HG02588 (cell line): ENCODE measurements at regions not wholly inside any gene's neighbourhood (a gene's known extent, or its start where the extent isn't known, plus 50 kb on each side); places are given as distances from the start of the nearest gene placed in this dataset.
"Not testable (repeated sequence)": the region's sequence is repeated elsewhere in the genome, so short reads cannot be mapped to it uniquely, and the experiment has no call there.

Experiments used
- ATAC-seq: cut with Tn5 transposase; IDR thresholded peaks from one replicate; pipeline ENCODE4 v1.9.1; 2021; ENCODE audit warnings: mild to moderate bottlenecking, moderate library complexity; ENCODE audit not compliant: unreplicated experiment

DNA sequence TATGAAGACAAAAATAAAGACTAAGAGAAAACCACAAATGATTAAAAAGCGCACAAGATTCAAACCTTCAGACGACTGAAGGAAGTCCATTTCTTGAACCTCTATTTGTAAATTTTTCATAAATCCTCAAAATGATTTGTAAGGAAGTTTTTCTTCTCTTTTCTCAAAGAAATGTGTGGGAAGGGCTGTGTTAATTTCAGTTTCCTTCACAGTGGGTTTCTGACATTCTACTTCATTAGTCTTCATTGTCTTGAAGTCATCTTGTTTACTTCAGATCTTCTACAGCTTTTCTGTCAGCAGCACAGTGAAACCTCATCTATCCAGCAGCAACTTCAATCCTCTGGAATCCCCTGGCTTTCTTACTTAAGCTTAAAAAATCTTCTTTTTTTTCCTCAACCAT lies 87.6 kb upstream of the MYLIP start:
- ATAC-seq = no peak

DNA sequence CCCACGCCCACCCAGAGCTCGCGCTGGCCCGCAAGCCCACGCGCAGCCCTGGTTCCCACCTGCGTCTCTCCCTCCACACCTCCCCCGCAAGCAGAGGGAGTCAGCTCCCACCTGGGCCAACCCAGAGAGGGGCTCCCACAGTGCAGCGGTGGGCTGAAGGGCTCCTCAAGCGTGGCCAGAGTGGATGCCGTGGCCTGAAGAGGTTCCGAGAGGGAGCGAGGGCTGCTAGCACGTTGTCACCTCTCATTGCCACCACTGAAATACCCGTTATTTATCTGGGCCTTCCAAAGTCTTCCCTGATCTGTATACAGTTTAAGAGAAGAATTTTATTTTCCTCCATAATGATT lies 88.3 kb upstream of the MYLIP start:
- no peak for ATAC-seq

DNA sequence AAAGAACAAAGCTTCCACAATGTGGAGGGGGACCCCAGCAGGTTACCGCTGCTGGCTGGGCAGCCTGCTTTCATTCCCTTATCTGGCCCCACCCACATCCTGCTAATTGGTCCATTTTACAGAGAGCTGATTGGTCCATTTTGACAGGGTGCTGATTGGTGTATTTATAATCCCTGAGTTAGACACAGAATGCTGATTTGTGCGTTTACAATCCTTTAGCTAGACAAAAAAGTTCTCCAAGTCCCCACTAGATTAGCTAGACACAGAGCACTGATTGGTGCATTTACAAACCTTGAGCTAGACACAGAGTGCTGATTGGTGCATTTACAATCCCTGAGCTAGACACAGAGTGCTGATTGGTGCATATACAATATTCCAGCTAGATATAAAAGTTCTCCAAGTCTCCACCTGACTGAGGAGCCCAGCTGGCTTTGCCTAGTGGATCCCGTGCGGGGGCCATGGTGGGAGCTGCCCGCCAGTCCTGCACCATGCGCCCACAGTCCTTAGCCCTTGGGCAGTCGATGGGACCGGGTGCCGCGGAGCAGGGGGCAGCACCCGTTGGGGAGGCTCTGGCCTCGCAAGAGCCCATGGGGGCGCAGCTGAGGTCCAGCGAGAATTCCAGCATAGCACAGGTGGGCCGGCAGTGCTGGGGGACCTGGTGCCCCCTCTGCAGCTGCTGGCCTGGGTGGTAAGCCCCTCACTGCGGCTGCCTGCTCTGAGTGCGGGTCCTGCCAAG lies 88.8 kb upstream of the MYLIP start:
- ATAC-seq = not testable (repeated sequence)

DNA sequence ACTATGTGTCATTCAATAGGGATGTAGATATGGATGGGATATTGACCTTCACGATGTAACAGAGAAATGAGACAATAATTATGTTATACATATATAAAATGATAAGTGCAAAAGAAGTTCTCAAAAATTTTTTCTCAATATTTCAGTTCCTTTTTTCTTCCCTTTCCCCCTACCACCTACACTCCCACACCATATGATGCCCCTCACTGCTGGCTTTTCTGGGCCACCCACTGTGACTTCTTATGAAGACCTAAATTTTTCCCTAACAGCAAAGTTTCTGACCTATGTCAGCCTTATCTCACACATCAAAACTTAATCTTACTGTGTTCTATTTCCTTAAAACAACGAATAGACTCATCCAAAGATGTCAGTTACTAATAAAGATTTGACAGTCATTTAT lies 89.9 kb upstream of the MYLIP start:
- no peak for ATAC-seq

DNA sequence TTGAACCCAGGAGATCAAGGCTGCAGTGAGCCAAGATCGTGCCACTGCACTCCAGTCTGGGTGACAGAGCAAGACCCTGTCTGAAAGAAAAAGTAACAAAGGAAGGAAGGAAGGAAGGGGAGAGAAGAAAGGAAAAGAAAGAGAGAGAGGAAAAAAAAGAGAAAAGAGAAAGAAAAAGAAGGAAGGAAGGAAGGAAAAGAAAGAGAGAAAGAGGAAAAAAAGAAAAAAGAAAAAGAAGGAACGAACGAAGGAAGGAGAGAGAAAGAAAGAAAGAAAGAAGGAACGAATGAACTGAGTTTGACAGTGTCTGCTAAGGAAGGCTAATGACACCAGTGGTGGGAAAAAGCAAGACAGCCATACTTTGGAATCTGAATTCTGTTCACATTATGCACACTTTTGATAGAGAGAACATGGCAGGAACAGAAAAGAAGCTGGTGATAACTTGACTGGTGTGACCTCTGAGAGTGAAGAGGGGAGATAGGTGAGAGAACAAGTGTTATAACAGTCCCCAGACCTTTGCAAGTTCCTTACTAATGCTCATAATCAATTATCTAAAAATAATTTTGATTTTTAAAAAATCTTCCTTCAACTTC lies 93.3 kb upstream of the MYLIP start:
- ATAC-seq = no peak

DNA sequence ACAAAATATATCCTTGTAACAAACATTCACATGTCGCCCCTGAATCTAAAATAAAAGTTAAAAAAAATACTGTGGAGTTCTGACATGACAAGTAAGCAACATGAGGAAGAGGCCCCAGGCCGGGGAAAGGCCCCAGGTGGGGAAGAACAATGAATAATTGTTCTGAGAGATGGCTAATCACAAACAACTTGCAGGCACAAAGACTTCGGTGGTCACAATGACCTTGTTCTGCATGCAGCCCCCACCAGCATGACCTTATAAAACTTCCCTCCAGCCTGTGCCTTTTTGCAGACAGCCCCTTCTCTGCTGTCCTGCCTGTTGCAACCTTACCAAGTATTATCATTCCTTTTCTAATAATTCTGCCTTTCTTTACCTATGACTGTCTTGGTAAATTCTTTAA lies 95.7 kb upstream of the MYLIP start:
- no peak for ATAC-seq

DNA sequence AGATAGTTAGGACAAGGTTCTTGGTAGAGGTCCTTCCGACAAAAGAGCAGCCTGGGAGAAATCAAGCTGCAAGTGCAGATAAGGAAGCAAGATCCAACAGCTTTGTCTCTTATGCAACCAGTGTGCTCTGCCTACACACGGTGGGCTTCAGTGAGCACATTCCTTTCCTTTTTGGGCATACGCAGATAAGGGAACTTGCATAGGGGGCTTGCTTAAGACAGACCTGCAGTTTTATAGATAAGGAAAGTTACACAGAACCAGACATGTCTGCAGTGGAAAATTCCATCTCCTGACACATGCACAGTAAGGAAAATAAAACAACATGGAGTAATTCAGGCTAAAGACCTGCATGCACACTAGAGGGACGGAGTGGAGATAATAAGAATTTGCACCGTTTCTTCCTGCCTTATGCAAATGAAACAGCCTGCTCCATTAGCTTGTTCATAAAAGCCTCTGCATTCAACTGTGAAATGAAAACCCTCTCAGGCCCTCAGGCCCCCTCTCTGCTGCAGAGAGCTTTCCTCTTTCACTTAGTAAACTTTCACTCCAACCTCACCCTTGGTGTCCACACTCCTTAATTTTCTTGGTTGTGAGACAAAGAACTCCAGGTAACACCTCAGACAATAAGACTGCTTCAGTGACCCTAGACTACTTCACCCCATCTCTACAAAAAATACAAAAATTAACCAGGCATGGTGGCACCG lies 97.5 kb upstream of the MYLIP start:
- no peak for ATAC-seq

DNA sequence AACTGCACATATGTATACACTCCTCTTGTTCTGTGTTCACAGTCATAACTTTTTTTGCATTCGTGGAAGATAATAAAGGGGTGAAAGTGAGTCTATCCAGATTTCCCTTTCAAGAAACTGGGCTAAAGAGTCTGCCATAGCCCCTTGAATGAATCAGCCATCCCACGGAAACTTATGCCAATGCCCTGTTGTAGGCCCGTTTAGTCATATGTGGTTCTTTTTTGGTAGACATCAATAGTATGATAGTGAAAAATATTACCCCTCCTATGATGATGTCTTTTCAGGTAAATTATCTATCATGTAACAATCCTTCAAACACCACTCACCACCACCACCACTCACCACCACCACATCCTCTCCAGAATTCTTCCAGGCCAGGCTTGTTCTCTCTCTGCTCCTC lies 99.9 kb upstream of the MYLIP start:
- no peak for ATAC-seq

DNA sequence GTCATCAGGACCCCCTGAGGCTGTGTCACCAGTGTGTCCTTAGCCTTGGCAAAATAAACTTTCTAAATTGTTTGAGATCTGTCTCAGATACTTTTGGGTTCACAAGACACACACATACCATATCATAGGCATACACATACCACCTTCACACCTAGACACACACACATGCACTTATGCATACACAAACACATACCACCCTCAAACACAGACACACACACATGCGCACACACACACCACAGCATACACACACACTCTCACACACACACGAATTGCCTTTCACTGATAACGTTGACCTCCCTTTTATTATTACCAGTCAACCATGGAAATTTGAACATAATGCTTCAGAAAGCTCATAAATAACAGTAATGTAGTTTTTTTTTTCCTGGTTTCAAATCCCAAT lies 108.6 kb upstream of the MYLIP start:
- ATAC-seq = no peak

DNA sequence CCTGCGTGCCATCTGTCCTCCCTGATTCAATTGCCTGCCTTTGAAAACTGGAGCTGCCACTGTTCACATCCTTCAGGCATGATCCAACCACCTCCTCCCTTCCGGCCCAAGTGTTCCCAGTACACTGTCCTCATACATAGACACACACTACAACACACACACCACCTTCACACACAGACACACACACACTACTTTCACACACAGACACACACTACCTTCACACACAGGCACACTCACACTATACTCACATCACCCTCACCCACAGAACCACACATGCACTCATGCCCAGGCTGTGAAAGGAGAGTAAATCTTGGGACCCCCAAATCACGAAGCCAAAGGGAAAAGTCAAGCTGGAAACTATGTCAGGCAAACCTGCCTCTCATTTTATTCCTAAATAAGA lies 109.4 kb upstream of the MYLIP start:
- no peak for ATAC-seq

DNA sequence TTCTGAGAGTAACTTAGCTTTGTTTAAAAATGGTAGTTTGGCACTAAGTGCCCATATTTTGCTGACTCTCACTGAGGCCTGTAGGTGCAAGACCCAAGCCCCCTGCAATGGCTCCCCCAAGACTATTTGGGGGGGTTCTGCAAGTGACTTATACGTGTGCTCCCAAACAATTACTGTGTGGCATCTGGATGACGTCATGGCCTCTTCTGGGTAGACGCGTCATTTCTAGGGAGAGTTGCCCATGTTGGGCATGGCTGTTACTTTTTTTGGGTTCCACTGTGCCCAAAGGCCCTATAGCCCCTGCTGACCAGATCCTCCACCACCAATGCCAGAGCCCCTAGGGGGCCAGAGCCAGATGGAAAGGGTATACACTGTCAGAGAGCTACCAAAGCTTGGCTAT lies 110.3 kb upstream of the MYLIP start:
- no peak for ATAC-seq

DNA sequence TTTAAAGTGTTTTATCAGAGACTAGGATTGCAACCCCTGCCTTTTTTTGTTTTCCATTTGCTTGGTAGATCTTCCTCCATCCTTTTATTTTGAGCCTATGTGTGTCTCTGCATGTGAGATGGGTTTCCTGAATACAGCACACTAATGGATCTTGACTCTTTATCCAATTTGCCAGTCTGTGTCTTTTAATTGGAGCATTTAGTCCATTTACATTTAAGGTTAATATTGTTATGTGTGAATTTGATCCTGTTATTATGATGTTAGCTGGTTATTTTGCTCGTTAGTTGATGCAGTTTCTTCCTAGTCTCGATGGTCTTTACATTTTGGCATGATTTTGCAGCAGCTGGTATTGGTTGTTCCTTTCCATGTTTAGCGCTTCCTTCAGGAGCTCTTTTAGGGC lies 114.6 kb upstream of the MYLIP start:
- not testable (repeated sequence) for ATAC-seq

DNA sequence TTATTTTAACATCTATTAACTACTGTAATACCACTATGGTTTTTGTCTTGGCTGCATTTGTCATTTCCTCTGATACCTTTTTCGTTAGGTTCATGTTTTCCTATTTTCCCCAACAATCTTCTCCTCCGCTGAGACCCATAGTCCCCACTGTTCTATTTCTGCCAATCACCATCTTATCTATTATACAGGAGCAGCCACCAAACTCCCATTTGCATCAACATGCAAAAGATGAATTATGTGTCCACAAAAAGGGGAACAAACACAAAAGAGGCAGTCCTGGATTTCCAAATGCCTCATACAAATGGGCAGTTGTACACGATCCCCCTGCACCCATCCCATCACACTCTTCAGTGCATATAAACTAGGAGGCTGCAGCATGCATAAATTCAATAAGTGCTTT lies 121.7 kb upstream of the MYLIP start:
- no peak for ATAC-seq

DNA sequence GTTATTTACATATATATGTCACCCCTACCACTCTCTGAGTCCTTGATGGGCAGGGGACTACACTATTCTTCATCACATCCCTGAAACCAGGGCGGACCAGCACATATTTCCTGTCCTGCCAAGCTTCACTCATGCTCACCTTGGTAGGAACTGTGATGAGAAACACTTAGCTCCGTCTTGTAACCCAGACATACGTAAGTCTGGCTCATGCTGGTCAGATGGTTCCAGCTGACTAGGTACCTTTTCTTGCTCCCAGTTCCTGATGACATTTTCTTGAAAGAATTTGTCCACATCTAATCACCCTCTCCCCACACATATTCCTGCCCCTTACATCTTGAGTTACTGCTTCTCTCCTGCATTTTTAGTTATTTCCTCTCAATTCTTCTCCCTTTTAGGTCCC lies 122.2 kb upstream of the MYLIP start:
- no peak for ATAC-seq

DNA sequence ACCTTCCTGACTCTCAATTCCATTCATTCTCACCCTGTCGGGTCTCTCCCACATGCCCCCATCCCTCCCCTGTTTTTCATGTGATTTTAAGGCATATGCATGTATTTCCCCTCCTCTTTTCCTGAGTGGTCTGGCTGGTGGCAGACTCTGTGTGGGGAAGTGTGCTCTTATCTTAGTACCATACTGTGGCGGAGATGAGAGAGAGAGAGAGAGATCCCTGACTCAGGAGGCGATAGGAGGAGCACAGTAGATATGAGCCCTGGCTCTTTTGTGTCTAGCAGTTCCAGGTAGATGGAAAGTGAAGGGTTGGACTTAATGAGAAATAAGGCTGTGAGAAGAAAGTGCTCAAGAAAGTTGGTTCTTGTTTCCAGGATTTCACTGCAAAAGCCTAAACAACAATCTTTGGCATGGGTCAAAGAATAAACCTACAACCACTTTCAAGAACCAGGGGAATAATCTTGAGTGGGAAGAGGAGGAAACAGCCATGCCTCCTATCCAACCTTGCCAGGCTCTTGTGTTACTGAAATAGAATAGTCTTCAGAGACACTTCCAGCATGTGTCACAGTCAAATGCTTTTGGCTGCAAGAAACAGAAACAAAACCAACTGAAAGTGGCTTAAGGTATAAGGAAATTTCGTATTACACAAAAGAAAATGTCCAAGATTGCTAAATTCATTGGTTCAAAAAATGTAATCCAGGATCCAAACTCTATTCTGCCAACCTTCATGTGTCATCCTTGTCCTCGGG lies 123.8 kb upstream of the MYLIP start:
- no peak for ATAC-seq

DNA sequence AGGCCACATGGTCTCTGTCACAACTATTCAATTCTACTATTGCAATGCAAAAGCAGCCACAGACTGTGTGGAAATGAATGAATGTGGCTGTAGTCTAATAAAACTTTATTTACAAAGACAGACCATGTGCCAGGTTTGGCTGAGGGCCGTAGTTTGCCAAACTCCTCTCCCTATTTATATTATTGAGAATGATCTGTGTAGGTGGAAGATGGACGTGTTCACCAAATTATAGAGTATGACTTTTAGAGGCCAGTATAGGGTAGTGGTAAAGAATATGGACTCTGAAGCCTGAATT lies 125.7 kb upstream of the MYLIP start:
- ATAC-seq = no peak

DNA sequence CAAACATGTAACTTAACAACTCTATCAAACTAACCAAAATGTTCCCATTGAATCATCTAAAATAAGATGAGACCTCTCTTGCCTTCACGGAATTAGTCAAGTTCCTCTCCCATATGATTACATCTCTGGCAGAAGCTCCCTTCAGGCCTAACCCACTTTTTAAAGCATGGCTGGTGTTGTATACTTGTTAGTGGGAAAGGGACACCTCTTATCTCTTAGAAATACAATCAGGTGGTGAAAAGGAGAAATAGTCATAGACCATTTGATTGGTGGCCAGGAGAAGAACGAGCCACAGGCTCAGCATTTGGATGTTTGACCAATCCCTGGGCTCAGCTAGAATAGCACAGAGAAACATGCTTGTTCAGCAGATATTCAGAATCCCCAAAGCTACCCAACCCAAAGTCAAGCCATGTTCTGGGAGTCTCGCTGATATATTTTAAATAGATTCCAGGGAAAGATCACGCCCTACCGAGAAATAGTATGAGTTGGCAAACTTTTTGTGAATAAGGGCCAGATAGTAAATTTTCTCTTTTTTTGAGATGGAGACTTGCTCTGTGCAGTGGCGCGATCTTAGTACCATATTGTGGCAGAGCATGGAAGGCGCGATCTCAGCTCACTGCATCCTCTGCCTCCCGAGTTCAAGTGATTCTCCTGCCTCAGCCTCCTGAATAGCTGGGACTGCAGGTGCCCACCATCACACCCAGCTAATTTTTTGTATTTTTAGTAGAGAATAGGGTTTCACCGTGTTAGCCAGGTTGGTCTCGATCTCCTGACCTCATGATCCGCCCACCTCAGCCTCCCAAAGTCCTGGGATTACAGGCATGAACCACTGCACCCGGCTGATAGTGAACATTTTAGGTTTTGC lies 126.3 kb upstream of the MYLIP start:
- ATAC-seq = no peak

DNA sequence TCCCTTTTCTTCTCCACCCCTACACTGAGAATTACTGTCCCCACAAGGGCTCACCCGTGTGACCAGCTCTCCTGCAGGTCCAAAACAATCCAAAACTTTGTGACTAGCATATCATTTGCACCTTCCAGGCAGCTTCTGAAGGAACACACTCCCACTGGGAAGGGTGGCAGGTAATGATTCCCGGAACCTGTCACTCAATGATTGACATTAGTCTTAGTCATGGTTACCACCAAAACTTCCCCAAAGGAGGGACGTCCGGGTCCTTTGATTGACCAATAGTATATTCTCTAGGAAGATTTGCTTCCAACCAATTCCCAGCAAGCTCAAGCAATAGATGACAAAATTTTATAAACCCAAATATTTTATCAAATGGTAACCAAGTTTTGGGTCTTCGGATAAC lies 127.7 kb upstream of the MYLIP start:
- no peak for ATAC-seq

DNA sequence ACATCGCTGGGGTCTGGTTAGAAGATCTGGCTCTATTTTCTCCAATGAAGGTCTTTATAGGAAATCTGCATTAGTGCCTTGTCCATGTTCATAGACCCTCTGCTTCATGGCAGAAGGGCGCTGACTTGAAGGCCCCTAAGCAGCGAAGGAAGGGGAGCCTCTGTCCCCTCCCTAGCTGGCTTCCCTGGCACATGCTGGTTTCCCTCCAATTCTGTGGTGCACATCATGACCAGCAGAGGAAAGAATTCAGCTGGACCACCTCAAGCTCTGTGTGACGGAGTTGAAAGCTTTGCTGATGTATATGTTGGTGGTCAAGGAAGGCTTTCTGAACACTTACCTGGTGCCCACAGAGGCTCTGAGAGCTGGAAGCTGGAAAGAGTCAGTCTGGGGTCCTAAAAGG lies 129.7 kb upstream of the MYLIP start:
- no peak for ATAC-seq

DNA sequence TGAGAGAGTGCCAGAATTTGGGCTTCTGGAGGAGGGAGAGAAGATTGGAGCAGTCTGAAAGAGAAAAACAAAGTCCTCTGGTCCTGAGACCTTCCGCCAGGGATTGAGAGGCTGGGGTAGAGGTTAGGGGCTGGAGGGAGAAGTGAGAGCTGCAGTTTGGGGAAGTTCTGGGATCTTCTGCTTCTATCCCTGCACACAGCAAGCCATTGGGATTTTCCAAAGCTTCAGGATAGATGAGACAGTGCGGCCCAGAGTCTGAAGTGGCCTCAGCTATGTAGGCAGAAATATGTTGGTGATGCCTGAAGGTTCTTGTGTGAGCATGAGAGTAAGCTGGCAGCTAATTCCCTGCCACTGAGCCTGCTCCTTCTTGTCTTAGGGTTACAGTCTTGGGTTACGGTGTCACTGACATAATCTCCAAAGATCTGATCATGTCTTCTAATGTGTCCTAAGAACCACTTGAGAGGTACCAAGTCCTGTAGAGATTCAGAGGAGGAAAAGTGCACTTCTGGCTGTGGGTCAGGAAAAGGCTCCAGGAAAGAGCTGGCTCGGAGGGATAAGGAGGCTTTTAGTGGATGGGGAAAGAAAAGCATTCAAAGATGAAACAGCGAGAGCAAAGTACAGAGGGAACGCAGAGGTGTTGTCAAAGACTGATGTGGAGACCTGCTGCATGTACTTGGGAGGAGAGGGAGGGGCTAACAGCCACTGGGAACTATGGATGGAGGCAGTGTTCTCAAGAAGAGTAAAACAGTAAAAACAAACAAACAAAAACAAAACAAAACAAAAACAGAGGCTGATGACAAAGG lies 131.1 kb upstream of the MYLIP start:
- ATAC-seq = no peak
